ENCODE measurements at regions not wholly inside any gene's neighbourhood (a gene's known extent, or its start where the extent isn't known, plus 50 kb on each side); places are given as distances from the start of the nearest gene placed in this dataset.

- TF ChIP-seq GATA3 (IDR thresholded peaks at IDR 0.05; ENCODE audit: low read depth, low read length) (no peak), GATA2 (IDR thresholded peaks at IDR 0.05; ENCODE audit: low read depth, low read length) (no peak)
These were observed 93.0 kb upstream of the MANSC4 start for GRCh38 chr12:27873010-27873409.
